Daoy (cell line): ENCODE measurements at regions not wholly inside any gene's neighbourhood (a gene's known extent, or its start where the extent isn't known, plus 50 kb on each side); places are given as distances from the start of the nearest gene placed in this dataset.

Experiments
- DNase-seq: peaks from one replicate; pipeline ENCODE4 v3.0.0-alpha.2; 2015; ENCODE audit warnings: low read depth

GRCh38 chr2:67462738-67463496, 65.8 kb downstream of the ETAA1 start:
- DNase-seq: no peak

DNA sequence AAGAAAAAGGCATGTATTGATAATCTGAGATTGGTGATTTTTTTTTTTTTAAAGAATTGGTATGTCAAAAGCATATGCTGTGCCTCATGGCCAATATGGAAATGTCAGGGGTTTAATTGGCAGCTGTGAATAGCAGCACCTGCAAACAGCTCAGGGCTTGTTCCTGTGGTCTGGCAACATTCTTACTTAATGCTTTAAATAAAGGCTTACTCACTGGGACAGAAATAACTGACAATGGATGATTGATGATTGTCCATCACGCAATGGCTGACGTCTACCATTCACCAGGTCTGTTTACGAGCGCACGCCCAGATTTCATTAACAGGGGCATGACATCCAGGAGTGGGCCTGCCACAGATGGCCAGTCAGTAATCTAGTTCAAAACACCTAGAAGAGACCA, 66.7 kb downstream of the ETAA1 start:
- peak; percentile 58 for DNase-seq

DNA sequence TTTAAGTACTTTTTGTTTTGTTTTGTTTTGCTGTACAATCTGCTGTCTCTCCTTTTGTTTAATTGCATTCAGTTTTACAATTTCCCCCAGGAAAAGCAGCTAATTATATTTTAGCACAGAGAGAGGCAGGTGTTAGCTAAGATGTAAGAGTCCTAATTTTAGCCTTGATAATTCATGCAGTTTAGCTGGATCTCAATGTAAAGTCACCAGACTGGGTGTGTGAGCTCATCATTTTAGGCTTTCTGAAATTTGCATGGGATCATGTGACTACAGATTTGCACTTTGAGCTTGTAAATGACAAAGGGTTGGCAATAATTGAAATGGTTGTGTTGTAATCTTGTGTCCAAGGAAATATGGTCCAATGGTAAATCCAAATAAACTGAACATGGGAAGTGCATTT, 68.5 kb downstream of the ETAA1 start:
- DNase-seq: no peak

DNA sequence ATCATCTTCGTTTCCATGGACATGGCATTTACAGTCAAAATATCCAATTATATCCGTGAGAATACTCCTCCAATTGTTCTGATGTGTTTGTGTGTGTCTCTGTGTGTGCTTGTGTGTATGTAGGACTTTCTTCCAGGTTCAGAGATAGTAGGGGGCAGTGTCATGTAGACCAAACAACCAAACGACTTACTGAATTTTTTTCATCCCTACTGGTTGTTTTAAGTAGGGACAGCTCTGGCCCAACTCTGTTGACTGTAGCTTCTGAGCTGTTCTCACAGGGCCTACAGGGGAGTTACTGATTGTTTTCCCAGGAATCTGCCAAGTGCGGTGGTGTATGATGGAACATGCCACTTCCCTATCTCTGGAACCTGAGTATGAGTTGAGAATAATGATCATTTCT, 69.6 kb downstream of the ETAA1 start:
- no peak for DNase-seq

DNA sequence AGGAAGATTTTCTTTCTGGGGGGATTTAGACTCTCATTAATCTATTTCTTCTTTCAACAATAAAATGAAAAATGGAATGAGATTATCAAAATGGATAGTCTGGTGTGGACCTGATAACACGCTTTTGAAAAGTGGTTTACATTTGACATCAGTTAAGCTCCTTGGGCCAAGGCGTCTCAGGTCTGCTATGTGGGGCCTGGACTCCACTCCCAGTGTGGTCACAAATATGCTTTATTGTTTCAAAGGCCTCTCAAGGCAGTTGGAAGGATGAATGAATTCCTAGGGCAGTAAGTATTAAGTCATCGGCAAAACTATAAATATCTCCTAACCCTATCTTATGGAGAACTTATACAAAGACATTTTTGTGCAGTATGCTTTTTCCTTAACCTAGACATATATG, 74.5 kb downstream of the ETAA1 start:
- DNase-seq: no peak

- peak; percentile 7 for DNase-seq
These were observed 80.0 kb downstream of the ETAA1 start for GRCh38 chr2:67476809-67477790.

DNA sequence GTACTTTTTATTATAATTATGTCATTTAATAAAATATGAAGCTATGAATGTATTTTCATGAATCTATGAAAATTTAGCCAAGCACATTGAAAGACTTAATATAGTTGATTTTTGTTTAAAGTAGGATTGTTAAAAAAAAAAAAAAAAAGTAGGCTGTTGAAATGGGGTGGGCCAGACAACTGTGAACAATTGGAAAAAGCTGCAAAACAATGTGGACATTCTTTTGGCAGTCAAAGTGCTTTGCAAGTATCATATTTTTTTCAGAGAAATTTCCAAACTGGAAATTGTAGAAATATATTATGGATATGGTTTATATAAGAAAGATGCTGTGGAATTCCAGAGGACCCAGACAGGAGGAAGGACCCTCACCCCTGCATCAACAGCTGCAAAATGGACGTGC, 82.1 kb downstream of the ETAA1 start:
- no peak for DNase-seq

GRCh38 chr2:67485431-67485830, 88.3 kb downstream of the ETAA1 start:
- no peak for DNase-seq

GRCh38 chr2:67486041-67486796, 89.1 kb downstream of the ETAA1 start:
- peak; percentile 22 for DNase-seq

- DNase-seq: no peak
These were observed 90.9 kb downstream of the ETAA1 start for GRCh38 chr2:67487993-67488392.

- DNase-seq: no peak
These were observed 92.3 kb downstream of the ETAA1 start for GRCh38 chr2:67489396-67489795.

DNA sequence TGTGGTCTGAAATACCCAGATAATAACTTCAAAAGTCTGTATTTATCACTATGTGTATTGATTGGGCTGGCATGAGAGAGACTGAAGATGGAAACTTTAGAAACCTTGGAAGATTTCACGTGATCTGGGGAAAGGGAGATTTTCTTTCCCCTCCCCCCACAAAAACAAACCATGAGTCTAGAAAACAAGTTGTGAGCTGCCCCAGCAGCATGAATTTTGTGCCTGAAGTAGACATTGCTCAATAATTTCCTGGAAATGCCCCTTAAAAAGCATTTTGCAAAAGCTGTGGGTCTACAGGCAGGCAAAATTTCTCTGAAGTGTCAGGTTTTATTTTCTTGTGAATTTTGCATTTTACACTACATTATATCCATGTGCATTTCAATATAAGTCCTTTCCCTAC, 101.8 kb downstream of the ETAA1 start:
- DNase-seq: no peak

DNA sequence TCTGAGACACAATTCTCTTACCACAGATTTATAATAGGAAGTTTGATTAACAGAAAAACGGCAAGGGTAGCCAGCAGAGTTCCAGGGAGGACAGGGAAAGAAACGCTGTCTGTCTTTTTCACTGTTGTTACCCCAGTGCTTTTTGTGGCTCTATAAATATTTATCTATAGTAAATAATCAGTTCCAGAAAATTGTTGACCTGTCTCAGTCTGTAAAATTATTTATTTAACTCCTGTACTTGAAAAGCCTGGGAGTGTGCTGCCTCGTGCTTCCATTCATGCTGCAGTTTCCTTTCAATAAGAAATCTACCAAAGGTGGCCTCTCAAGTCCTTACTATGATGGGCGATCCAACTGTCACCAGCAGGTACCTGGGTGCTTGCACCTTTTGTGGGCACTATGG, 102.9 kb downstream of the ETAA1 start:
- no peak for DNase-seq

DNA sequence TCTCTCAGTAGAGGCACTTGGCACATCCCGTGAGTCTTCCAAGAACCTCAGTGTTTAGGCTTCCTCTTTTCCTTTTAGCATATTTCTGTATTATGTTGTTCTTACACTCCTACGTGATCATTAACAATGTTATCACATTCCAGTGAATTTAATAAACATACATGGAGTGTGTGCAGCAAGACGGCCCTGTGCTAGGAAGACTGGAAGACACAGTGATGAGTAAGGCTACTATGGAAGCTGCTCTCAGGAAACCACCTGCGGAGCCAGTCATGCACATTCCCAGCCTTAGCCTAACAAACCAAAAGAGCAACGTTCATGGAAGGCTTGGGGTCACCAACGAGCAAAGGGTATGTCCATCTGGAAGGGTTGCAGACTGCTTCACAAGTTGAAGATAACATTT, 103.4 kb downstream of the ETAA1 start:
- DNase-seq: no peak

- no peak for DNase-seq
These were observed 105.4 kb downstream of the ETAA1 start for GRCh38 chr2:67502346-67503065.

- DNase-seq: peak; percentile 35
These were observed 106.1 kb downstream of the ETAA1 start for GRCh38 chr2:67503066-67503795.

DNA sequence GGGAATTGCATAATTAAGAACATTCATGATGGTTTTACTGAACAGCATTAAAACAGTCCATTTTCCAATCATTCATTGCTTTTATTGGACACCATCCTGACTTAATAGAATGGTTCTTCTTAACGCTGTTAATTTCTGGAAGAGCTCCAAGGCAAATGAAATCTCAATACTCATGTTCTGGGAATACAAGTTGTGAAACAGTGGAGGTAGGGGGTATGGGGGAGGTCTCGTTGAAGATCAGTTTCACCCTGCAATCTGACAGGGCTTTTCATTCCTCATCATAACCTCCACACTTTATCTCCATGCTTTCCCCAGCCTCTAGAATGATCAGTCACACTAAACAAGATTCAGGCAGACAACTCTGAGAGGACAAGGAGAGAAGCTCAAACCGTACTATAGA, 113.6 kb downstream of the ETAA1 start:
- no peak for DNase-seq

- DNase-seq: peak; percentile 8
These were observed 117.4 kb downstream of the ETAA1 start for GRCh38 chr2:67514515-67514914.

DNA sequence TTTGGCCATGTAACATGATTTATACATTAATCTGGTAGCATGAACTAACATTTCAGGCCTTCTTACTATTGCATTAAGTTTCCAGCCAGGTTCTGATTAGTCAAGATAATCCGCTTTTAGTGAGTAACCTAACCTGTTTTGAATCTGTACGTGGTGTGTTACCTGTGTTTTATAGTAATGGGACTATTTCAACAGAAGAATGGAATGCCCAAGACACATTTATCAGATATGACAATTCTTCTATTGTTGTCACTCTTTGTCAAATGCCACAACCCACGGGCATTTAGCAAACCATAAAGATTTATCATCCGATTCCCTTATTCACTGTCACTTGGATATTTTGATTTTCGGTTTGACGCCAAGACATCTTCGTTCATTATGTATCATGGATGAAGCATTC, 117.9 kb downstream of the ETAA1 start:
- no peak for DNase-seq

DNA sequence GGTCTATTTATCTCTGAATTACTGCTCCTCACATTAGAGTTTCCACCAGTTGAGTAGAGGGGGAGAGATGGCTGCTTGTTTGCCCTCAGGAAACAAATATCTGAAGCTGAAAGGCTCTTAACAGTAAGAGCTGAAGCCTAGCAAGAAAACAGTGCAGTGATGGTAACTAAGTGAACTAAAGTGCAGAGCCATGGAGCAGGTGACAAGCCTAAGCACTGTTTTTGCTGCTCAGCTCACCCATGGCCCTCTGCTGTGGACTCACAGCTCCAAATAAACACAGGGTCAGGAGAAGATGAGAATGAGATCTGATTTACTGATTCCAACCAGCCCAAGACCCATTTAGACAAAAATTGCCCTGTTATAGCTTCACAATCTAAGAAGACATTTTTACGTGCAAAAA, 118.4 kb downstream of the ETAA1 start:
- DNase-seq: no peak

DNA sequence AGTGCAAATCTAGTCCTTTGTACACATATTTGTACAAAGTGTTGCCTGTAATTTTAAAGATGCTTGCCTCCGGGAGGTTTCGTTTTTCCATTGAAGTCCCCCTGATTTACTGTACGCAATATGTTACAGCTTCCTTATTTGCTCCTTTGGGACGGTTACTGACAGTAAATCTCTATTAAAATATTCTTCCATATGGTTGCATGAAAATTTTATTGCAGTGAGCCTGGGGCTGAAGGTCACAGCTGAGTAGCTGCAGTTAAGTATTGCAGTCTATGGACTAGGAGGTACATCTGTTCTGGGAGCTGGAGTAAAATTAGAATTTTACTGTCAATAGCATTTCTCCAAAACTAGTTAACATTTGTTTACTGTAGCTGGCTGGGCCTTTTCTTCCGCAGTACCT, 119.2 kb downstream of the ETAA1 start:
- DNase-seq: no peak
